HepG2 (cell line): ENCODE measurements at regions not wholly inside any gene's neighbourhood (a gene's known extent, or its start where the extent isn't known, plus 50 kb on each side); places are given as distances from the start of the nearest gene placed in this dataset.

Experiments used
- ATAC-seq: fragments of 200-7000 bp; cut with Tn5 transposase; 3 replicates; pipeline ENCODE4 v1.9.1; 2020; ENCODE audit warnings: mild to moderate bottlenecking, moderate library complexity
- BruUV-seq: library from RNA; stranded (reverse); fragments of 400-500 nt; replicated peaks from 2 replicates; lab custom pipeline; 2021; lab: Mats Ljungman, UMichigan
- CTCF ChIA-PET: fragments of 300-600 bp; formaldehyde crosslinking; extraction: SDS; loops from one replicate; lab custom pipeline; 2021; ENCODE audit warnings: low total read pairs, inconsistent platforms, low intra/inter-chr PET ratio; lab: Yijun Ruan, JAX
- POLR2A ChIA-PET: fragments of 350-600 bp; sonication (Branson Sonifier 250); formaldehyde crosslinking; loops from one replicate; lab custom pipeline; 2020; ENCODE audit warnings: antibody characterized with exemption, inconsistent platforms; lab: Yijun Ruan, JAX
- DNase-seq: peaks from one replicate; pipeline ENCODE4 v3.0.0-alpha.2; 2015; ENCODE audit warnings: low spot score
- FAIRE-seq: peaks from 3 replicates; lab custom pipeline; 2011; peaks lifted over from hg19 to GRCh38; lab: Jason Lieb, UNC
- H2AFZ ChIP-seq: one replicate; pipeline ENCODE4 v1.6.1; 2011; ENCODE audit warnings: low read length, inconsistent platforms
- H3K27ac ChIP-seq: fragments of 300-600 bp; 3 replicates; pipeline ENCODE4 v1.8.0; 2011; ENCODE audit warnings: mixed run types, mild to moderate bottlenecking, mixed read lengths, low read length, inconsistent platforms; ENCODE audit not compliant: insufficient read depth; ENCODE audit errors: extremely low read length
- H3K27me3 ChIP-seq, 2 experiments: fragments of 200-600 bp in 1 of 2; 2 replicates in 1 of 2; 3 replicates in 1 of 2; pipeline versions ENCODE4 v1.6.0 to v1.8.0; 2011; ENCODE audit warnings: low read length in 2 of 2, mild to moderate bottlenecking in 2 of 2, moderate library complexity in 2 of 2, inconsistent platforms in 1 of 2; ENCODE audit not compliant: insufficient read depth in 2 of 2, control insufficient read depth in 1 of 2
- H3K36me3 ChIP-seq, 2 experiments: fragments of 200-600 bp in 1 of 2; replicated peaks in 1 of 2; 2 replicates in 1 of 2; 3 replicates in 1 of 2; pipeline versions ENCODE4 v1.5.1 to v1.8.0; 2011; ENCODE audit warnings: low read length in 2 of 2, inconsistent platforms in 1 of 2; ENCODE audit not compliant: insufficient read depth in 2 of 2, control insufficient read depth in 1 of 2
- H3K4me1 ChIP-seq: 2 replicates; pipeline ENCODE4 v1.5.1; 2012; ENCODE audit warnings: low read length, inconsistent platforms; ENCODE audit not compliant: insufficient read depth
- H3K4me2 ChIP-seq: 2 replicates; pipeline ENCODE4 v1.6.0; 2011; ENCODE audit warnings: low read depth, low read length, inconsistent platforms
- H3K4me3 ChIP-seq, 3 experiments: fragments of 200-600 bp in 1 of 3; sonication (generic), shearing (Covaris generic) in 1 of 3; replicated peaks in 1 of 3; 2 replicates each; pipeline ENCODE4 v1.5.1; 2011 to 2016; ENCODE audit warnings: low read length in 3 of 3, inconsistent platforms in 2 of 3, low read depth in 2 of 3, mild to moderate bottlenecking in 2 of 3, control low read depth in 1 of 3, mixed read lengths in 1 of 3; ENCODE audit not compliant: insufficient read depth in 1 of 3
- H3K79me2 ChIP-seq: one replicate; pipeline ENCODE4 v1.6.1; 2011; ENCODE audit warnings: low read length, inconsistent platforms; ENCODE audit not compliant: insufficient read depth
- H3K9ac ChIP-seq: 2 replicates; pipeline ENCODE4 v1.6.0; 2011; ENCODE audit warnings: mild to moderate bottlenecking, low read depth, low read length, inconsistent platforms; ENCODE audit not compliant: insufficient read depth
- H3K9me3 ChIP-seq: 2 replicates; pipeline ENCODE4 v1.5.1; 2012; ENCODE audit warnings: mild to moderate bottlenecking, low read length
- H4K20me1 ChIP-seq: 2 replicates; pipeline ENCODE4 v1.6.0; 2011; ENCODE audit warnings: inconsistent platforms, mild to moderate bottlenecking, low read length, moderate library complexity; ENCODE audit not compliant: insufficient read depth
- CERS6 ChIP-seq: sonication (generic); formaldehyde crosslinking; IDR thresholded peaks from 2 replicates; pipeline ENCODE4 v1.5.0; 2020; ENCODE audit warnings: missing genetic modification reagents
- ETS1 ChIP-seq: sonication (generic); formaldehyde crosslinking; IDR thresholded peaks from 2 replicates; pipeline ENCODE4 v1.4.0; 2020; ENCODE audit warnings: missing genetic modification reagents
- EZH2 ChIP-seq: conservative IDR thresholded peaks from 2 replicates; pipeline ENCODE4 v1.6.1; 2012; ENCODE audit warnings: mild to moderate bottlenecking, low read depth, low read length, moderate library complexity
- MIER3 ChIP-seq: IDR thresholded peaks from 2 replicates; pipeline ENCODE4 v1.6.1; 2016; ENCODE audit warnings: missing compliant biosample characterization, borderline replicate concordance
- MXD3 ChIP-seq: IDR thresholded peaks from 2 replicates; pipeline ENCODE4 v1.6.1; 2016; ENCODE audit warnings: mild to moderate bottlenecking, missing biosample characterization, missing genetic modification reagents
- TBL1XR1 ChIP-seq: fragments of 150-350 bp; IDR thresholded peaks from 2 replicates; pipeline ENCODE4 v1.6.1; 2014; ENCODE audit warnings: borderline replicate concordance, low read length; ENCODE audit not compliant: partially characterized antibody
- TFDP1 ChIP-seq: IDR thresholded peaks from 2 replicates; pipeline ENCODE4 v1.6.1; 2016; ENCODE audit warnings: missing compliant biosample characterization, missing genetic modification reagents, borderline replicate concordance
- XBP1 ChIP-seq: sonication (generic); formaldehyde crosslinking; IDR thresholded peaks from 2 replicates; pipeline ENCODE4 v1.5.0; 2020; ENCODE audit warnings: missing genetic modification reagents
- ZNF224 ChIP-seq: sonication (generic); formaldehyde crosslinking; IDR thresholded peaks from 2 replicates; pipeline ENCODE4 v1.5.0; 2020; ENCODE audit warnings: mild to moderate bottlenecking, missing genetic modification reagents
- ZNF44 ChIP-seq: sonication (generic); formaldehyde crosslinking; IDR thresholded peaks from 2 replicates; pipeline ENCODE4 v1.5.1; 2020; ENCODE audit warnings: mild to moderate bottlenecking, missing genetic modification reagents
- ZNF501 ChIP-seq: sonication (generic); formaldehyde crosslinking; IDR thresholded peaks from 2 replicates; pipeline ENCODE4 v1.5.1; 2020; ENCODE audit warnings: mild to moderate bottlenecking, moderate library complexity, missing genetic modification reagents
- ZNF513 ChIP-seq: sonication (generic); formaldehyde crosslinking; conservative IDR thresholded peaks from 2 replicates; pipeline ENCODE4 v1.5.0; 2020; ENCODE audit warnings: missing genetic modification reagents
- ZNF563 ChIP-seq: sonication (generic); formaldehyde crosslinking; IDR thresholded peaks from 2 replicates; pipeline ENCODE4 v1.8.0; 2022; ENCODE audit warnings: mild to moderate bottlenecking, moderate library complexity, missing genetic modification reagents
- ZNF780A ChIP-seq: sonication (generic); formaldehyde crosslinking; IDR thresholded peaks from 2 replicates; pipeline ENCODE4 v1.8.0; 2022; ENCODE audit warnings: mild to moderate bottlenecking, missing genetic modification reagents, moderate library complexity
- WGBS: methylation state at CpG from one replicate; pipeline ENCODE4 v1.1.6; 2017; ENCODE audit warnings: low lambda C conversion rate; 5-methylcytosine and 5-hydroxymethylcytosine counted together
- in situ Hi-C: cut with HindIII; loops from 2 replicates; pipeline ENCODE4 v1.10.0; 2017; ENCODE audit warnings: low pct_unique_long_range_greater_than_20kb; ENCODE audit not compliant: extremely low pct_ligation_motif_present
- intact Hi-C: fragments of 100-400 bp; cut with micrococcal nuclease; formaldehyde crosslinking; loops from one replicate; pipeline ENCODE4 v1.10.0; 2022; ENCODE audit not compliant: unreplicated experiment

- TF ChIP-seq ETS1 (CRISPR knock-in tag) (no peak), EZH2 (no peak), ZNF224 (CRISPR knock-in tag) (no peak), ZNF780A (CRISPR knock-in tag) (no peak), TFDP1 (CRISPR knock-in tag) (no peak)
These were observed 336.8 kb upstream of the MCTP2 start (continued) for GRCh38 chr15:93894438-93895036.

GRCh38 chr15:93887151-93887550 is 344.2 kb upstream of the MCTP2 start:
- POLR2A ChIA-PET, result no interaction called here
- WGBS, result 3% methylated on average over 1 of the region's 1 CpG
- Histone ChIP-seq H3K27ac (no peak overlapping the region), H4K20me1 (no peaks in the 10 kb centered on the region), H3K4me1 (no peaks in the 10 kb centered on the region), H3K4me2 (no peak overlapping the region), H3K4me3 (no peak overlapping the region), H3K36me3 (no peaks in the 10 kb centered on the region), H2AFZ (no peak overlapping the region), H3K9ac (no peak overlapping the region), H3K27me3 (no peaks in the 10 kb centered on the region), H3K79me2 (no peaks in the 10 kb centered on the region), H3K9me3 (no peaks in the 10 kb centered on the region)
- no TSS peak for BruUV-seq
- no peak for FAIRE-seq
- ATAC-seq, result no peak
- no peak for TF ChIP-seq MXD3 (CRISPR knock-in tag)
- no peak for TF ChIP-seq XBP1 (CRISPR knock-in tag)
- TF ChIP-seq ZNF501 (CRISPR knock-in tag), result no peak
- TF ChIP-seq CERS6 (CRISPR knock-in tag), result no peak
- no peak for TF ChIP-seq TBL1XR1
- no peak for TF ChIP-seq ZNF44
- no peak for TF ChIP-seq ZNF563 (CRISPR knock-in tag)
- no peak for TF ChIP-seq ZNF513 (CRISPR knock-in tag)
- TF ChIP-seq MIER3 (CRISPR knock-in tag), result no peak
- no peak for DNase-seq
- in situ Hi-C loops, result no loop called here
- intact Hi-C loops, result no loop called here
- CTCF ChIA-PET, result no interaction called here
